DND-41 (cell line): ENCODE measurements at regions not wholly inside any gene's neighbourhood (a gene's known extent, or its start where the extent isn't known, plus 50 kb on each side); places are given as distances from the start of the nearest gene placed in this dataset.

Experiments used
- CTCF ChIP-seq: IDR thresholded peaks from 2 replicates; pipeline ENCODE4 v1.5.1; 2012; ENCODE audit warnings: borderline replicate concordance, low read length, moderate library complexity, mild to moderate bottlenecking; ENCODE audit not compliant: poor library complexity, severe bottlenecking; ENCODE audit errors: extremely low read depth
- EZH2 ChIP-seq: IDR thresholded peaks from 3 replicates; pipeline ENCODE4 v1.6.1; 2012; ENCODE audit warnings: borderline replicate concordance, low read depth, mild to moderate bottlenecking, moderate library complexity, low read length, inconsistent platforms; ENCODE audit not compliant: severe bottlenecking

GRCh38 chr2:53067533-53067932, 700.1 kb upstream of the CHAC2 start:
- TF ChIP-seq CTCF (no peak), EZH2 (no peak)
